Activated CD4-positive, CD25-positive, alpha-beta regulatory T cell treated with anti-CD3 and anti-CD28 coated beads, Interleukin-2, amount 50 U/mL, for 16 hours (primary cell): ENCODE measurements at regions not wholly inside any gene's neighbourhood (a gene's known extent, or its start where the extent isn't known, plus 50 kb on each side); places are given as distances from the start of the nearest gene placed in this dataset.

Source experiments
- DNase-seq: peaks from one replicate; pipeline ENCODE4 v3.0.0-alpha.2; 2020; ENCODE audit warnings: low read depth, low spot score

DNA sequence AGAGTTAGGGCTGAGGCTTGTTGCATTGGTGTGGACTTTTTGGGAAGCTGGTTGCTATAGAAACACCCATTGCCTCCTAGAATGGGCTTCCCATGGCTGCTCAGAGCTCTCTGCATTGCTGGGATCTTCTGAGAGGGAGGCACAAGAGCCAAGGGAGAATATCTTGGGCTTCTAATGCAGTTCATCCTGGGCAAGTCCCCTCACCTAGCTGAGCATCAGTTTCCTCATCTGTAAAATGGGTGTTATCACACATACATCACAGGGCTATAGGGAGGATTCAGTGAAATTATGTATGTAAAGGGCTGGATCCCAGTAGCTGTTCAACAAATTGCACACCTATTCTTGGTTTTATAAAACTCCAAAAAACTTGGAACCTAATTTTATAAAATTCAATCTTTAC lies 106.1 kb upstream of the ALDH1B1 start:
- no peak for DNase-seq

DNA sequence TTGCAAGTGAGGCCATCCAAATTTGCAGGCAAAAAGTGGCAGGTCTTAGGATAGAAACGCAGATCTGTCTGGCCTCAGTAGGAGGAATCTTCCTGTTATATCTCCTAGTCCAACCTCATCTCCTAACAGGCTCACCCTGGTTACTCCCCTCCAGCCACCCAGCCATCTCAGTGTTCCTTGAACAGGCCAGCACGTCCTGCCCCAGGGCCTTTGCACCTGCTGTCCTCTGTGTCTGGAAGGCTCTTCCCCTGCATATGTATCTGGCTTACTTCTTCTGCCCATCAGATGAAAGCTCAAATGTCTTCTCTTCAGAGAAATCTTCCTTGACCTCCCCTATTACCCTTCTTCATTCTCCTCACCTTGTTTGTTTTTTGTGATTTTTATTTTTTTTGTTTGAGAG lies 107.3 kb upstream of the ALDH1B1 start:
- no peak for DNase-seq

DNA sequence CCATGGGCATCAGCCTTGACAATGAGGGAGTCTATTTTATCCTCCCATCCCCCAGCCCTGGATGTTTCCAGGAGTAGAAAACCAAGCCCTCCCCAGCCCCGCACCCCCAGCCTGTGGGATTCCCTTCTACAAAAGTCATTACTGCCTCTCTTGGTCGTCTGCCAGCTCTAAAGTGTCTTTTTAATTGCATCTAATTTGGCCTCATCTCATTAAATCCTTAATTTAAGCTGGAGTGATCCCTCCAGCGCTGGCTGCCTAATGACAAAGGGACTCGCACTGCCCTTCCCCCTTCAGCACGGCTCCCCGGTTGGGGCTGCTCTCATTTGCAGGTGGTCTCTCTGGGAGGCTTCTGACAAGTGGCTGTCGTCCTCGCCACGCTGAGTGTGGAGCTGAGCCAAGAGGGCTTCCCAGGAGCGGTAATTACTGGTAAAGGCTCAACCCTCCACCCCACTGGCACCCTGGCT lies 107.9 kb upstream of the ALDH1B1 start:
- no peak for DNase-seq

DNA sequence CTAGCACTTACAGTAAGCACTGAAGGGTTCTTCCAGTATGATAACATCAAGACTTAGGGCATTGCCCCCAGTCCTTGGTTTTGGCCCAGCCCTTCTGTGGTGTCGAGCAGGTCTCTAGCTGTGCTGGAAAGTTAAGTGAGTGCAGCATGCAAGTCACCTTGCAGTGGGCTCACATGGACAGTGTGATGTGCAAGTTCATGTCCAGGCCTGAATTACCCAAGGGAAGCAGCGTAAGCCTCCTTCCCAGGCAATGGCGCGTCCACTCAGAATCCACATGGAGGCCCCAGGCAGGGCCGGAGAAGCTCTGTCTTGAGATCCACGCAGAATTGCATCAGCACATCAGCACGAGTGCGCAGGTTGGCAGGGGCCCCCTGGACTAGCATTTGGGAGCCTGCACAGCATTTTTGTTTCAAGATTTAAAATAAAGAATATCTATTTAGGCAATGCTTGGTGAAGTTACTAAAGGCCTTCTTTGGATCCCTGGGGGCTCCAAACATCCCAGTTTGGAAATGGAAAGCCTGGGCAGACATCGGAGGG lies 108.4 kb upstream of the ALDH1B1 start:
- DNase-seq, result no peak

DNA sequence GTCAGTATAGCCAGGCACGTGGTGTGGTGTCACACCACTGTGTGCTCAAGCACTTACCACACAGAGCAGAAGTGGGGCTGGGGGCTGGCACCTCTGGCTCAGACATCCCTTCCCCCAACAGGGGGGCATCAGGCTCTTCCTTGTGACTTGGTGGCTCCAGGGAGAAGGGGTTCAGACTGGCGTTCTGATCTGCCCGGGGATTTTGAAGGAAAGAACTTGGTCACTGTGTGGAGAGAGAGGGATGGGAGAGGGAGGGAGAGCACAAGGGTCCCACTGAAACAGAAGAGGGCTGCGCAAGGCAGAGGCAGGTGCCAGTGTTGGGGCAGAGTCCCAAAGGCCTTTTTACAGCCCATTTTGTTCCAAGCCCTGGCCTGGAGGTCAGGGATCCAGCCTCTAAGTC lies 109.7 kb upstream of the ALDH1B1 start:
- DNase-seq, result no peak

DNA sequence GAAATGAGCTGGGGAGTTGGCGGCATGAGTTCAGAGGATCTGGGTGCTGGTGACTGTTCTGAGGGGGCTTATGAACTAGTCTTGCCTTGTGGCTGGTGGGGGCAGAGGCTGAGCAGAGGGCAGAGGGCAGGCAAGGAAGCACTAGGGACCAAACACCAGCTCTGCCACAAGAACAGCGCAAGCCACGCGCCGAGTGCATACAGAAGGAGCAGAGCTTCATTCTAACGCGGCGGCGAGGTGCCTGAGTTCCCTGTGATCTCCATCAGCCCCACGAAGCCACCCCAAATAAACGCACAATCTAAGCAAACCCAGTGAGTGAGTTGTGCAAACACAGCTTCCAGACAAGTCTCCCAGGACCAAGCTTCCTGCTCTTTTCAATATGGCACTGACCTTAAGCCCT lies 110.6 kb upstream of the ALDH1B1 start:
- no peak for DNase-seq

DNA sequence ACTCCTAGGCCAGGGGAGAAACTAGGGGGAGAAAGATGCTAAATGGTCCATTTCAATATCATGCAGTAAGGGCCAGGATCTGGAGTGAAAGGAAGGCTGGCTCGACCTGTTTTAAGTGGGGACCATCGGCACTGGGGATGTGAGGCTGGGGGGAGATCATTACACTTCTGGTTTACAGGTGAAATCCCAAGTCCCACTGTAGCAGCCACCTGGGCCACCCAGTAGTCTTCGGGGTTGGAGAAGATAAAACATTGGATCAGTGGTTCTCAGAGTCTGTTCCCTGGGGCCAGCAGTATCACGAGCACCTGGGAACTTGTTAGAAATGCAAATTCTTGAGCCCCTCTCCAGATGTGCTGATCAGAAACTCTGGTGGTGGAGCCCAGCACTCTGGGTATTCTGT lies 111.3 kb upstream of the ALDH1B1 start:
- no peak for DNase-seq

DNA sequence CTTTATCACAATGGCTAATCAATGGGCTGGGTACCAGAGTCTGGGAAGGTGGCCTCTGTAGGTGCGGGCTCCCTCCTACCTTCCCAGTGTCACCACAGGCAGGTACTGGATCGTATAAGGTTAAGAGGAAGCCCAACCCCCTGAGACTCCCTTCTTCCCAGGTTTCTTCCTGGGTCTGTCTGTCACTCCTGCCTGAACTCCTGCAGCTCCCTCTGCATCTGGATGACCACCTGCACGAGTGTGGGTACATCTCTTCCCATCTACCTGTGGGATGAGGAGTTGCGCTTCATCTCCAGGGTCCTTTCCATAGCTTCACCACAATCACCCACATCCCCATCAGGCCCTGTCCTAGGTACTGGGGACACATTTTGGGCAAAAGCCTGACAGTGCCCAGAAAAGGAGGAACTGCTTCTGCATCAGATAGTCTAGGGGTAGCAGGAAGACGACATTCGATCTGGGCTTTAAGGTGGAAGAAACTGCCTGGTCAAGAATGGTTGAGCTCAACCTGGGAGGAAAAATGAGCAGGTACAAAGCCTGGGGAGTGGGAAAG lies 112.2 kb upstream of the ALDH1B1 start:
- DNase-seq, result no peak

DNA sequence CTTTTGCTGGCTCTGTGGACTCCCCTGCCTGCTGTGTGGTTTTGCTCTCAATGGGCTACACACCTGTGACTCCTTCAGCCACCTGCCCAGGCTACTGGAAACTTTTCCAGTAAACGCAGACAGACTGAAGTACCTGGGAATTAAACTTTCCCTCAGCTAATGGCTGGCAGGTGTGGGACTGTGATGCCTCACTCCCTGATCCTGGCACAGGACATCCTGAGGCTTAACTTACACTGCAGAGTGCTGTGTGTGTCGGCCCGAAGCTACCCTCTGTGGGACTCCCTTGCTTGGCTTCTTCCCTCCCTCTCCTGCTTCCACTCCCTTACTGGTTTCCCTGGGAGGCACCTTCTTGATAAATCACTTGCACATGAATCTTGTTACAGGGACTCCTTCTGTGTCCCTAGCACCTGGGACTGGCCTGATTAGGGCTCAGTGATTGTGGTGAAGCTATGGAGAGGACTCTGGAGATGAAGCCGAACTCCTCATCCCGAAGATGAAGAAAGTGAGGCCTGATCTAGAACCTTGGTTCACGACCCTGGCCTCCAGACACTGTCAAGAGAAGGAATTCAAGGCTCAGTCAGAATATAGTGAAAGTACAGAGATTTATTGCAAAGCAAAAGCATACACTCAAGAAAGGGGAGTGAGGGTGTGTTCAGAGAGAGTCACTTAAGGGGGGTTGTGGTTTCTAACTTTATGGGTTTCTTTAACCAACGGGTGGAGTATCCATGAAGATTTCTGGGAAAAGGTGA lies 113.4 kb upstream of the ALDH1B1 start:
- no peak for DNase-seq

DNA sequence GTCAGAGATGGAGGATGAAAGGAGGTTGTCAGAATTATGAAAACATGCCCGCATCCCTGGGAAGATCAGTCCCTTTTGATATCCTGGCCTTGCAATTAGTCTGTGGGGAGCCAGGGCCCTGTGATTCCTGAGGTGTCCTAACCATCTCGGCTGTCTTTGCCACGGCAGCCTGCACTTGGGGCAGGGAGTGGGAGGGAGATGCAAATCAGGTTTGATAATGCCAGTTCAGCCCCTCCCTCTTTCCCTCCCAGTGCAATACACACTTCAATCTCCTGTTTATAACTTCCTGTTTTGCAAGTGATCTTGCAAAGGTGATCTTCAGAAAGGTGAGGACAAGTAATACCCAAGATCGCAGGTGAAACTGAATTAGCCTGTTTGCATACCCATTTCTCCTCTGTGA lies 114.0 kb upstream of the ALDH1B1 start:
- no peak for DNase-seq

DNA sequence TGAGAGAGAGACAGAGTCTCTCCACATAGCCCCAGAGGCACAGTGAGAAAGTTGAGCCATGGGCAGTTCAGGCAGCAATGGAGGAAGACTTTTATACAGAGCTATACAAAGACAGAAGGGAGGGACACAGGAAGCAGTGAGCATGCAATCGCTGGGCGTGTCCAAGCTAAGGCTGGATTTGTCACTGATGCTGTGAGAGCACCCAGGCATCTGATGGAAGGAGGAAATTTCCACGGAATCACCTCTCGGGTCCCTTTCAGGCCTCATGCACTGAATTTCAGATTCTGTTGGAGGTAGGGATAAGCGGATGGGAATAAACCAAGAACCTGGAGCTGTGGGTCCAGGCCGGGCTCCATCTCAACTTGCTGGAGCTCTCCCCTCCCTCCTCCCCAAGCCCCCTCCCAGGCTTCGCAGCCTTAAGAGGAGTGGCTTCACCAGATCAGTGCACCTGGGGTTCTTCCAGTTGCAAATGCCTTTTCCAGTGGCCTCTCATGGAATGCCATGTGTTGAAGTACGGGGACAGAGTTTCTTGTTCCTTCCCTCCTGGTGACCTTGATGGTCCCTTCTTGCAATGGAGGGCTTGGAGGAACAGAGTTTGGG lies 114.8 kb upstream of the ALDH1B1 start:
- no peak for DNase-seq

DNA sequence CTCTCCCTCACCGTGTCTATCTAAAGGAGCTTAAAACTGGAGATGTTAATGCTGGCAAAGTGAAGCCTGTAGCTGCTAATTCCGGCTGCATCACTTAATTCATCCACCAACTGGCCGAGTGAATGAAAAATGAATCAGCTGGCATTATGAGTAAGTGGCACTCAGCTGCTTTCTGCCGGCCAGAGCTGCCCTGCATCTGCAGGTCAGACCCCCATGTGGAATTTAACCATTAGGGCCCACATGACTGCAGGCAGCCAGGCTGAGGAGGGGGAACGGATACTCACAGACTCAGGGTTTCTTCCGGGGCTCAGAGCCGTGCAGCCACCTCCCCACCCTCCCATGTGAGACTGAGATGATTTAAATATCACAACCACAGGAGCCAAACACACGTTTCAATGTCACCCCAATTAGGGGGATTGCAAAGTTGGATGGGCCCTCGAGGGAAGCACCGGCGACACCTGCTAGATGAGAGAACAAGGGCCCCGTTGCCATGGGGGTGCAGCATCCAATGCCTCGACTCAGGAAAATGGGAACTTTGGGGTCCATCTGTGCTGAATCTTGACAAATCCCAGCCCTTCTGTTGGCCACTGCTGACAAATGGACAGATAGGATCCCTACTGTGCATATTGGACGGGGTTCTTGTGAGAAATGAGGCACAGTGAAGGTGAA lies 115.6 kb upstream of the ALDH1B1 start:
- no peak for DNase-seq

DNA sequence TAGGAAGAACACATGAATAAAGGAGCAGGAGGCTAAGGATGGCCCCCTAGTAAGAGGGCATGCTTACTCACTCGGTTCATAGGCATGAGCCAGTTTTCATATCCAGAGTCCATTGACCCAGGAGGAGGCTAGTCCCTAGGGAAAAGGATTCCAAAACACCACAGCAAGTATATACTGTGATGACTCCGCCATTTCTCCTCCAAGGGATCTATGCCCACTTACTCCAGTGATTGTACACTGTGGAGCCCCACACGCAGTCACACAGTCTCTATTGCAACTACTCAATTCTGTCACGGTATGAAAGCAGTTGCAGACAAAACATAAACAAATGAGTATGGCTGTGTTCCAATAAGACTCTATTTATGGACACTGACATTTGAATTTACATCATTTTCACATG lies 117.7 kb upstream of the ALDH1B1 start:
- no peak for DNase-seq

DNA sequence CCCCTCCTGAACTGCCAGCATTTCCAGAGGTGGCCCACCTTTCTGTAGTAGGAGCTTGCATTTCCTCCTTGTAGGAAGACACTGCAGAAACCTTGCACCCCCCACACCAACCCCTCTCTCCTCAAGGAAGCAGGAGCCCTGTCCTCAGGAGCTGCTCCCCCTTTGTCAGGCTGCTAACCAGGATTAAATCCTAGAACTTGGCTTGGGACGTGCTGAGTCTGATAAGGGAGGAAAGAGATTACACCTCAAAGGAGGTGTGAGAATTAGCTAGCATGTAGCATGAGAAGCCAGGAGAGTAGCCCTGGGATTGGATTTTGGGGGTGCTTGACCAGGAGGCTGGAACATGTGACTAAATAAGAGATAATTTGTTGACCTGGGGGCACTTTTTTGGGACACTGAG lies 119.8 kb upstream of the ALDH1B1 start:
- no peak for DNase-seq

DNA sequence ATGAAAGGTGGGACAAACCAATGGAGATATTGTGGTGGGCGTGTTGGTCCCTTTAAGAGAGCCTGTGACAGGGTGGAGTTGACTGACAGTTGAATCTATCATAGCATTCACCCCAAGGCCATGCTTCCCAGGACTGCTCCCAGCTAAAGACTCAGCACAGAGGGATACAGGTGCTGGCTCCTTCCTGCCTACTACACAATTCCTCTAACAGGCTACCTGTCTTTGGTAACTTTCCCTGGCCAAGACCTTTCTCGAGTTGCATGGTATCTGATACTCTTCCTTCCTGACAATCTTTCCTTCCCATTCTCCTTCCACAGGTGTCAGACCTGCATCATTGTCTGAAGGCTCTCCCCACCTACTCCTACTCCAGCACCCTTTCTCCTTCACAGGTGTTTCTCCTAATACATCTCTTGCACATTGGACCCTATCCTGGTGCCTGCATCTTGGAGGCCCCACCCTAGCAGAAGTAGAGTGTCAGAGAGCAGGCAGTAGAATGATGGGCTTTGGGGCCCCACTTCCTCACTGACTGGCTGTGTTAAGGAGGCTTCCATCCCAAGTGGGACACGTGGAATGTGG lies 120.7 kb upstream of the ALDH1B1 start:
- DNase-seq, result no peak

DNA sequence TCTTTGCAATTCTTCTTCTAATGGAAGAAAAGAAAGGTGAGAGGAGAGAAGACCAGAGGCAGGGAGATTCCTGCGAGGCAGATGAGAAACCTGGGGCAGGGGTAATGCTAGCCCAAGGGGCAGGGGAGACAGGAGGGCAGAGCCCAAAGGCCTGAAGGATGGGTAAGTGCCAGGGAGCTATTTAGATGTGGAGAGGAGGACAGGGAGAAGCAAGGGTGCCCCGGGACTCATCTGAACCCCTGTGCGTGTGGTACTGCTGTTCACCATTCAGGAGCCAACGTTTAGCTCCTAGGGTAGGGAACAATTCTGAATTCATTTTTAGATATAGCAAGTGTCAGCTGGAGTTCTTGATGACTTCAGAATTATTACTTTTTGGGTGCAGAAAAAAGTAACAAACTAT lies 122.7 kb upstream of the ALDH1B1 start:
- DNase-seq, result no peak

DNA sequence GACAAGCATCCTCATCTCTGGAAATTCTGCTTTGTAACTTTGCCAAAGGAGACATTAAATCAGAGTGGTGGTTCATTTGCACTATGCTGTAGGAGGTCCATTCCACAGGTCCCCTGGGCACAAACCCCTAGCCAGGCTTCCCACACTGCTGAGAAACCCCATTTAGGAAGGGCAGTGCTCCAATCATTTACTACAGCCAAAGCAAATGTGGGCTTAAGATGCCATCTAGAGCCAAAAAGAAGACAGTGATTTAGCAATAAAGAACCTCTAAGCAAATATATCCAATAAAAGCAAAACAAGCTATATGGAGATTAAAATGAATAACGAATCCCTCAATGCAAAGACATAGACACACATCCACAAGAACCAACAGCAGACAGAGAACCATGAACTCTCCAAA lies 129.0 kb upstream of the ALDH1B1 start:
- DNase-seq, result no peak

DNA sequence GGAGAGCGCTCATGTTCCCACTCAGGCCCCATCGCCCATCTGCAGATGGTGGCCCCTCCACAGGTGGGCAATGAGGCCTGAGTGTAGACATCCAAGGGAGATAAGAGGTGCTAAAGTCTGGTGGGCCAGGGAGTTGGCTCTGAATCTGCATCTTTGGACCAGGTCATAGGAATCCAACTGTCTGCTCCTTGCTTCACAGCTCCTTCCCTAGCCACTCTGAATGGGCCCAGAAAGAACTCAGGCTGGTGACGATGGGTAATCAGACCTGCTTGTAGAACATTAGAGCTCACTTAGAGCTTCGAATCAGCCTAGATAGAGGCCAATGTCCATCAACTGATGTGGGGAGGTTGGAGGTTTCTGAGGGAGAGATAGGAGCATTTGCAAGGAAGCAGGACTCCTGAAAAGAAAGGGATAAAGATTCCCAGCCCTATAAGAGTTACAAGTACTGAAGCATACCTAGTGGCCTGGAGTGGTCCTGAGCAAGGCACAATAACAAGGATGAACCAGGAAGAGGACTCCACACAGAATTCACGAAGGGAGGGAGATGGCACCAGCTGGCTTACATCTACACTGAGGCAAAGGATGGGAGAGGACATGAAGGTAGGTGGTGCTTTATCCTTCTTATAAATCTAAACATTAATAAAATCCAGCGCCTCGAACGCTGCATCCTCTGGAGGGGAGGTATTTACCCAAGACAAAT lies 132.8 kb upstream of the ALDH1B1 start:
- DNase-seq, result no peak

DNA sequence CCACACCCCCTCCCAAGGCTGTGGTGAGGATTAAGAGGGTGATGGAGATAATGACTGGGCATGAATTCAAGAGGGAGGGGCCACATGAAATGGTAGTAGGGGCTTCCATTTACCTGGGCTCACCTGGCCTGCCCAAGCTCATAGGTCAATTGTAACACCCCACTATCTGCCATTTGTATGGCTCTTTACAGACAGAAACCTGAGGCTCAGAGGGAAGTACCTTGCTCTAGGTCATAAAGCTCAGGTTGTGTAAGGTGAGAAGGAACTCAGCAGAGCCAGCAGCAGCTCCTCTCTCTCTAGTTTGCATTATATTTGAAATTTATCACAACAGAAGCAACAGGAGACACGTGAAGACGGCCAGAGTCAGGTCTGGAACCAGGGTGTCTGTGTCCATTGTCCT lies 133.4 kb upstream of the ALDH1B1 start:
- DNase-seq, result no peak

DNA sequence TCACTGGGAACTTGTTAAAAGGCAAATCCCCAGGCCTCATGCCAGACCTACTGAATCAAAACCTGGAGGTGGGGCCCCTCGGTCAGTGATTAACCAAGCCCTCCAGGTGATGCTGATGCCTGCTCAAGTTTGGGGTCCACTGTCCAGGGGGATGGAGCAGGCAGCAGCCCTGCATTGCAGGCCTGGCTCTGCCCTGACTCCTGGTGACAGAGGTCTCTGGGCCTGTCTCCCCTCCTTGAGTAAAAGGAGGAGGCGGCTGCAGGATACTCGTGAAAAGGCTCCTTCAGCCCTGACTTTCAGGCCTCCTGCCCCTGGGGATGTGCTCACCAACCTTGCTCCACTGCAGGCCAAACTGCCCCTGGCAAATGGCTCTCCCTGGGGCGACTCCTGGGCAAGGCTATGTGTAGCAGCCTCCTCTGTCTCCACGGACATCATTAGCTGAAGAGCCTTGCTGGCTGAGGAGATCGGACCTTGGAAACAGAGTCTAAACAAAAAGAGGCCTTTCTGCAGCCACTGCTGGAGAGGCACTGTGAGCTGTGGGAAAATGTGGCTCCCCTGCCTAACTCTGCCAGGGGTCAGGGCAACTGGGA lies 134.8 kb upstream of the ALDH1B1 start:
- DNase-seq, result no peak

DNA sequence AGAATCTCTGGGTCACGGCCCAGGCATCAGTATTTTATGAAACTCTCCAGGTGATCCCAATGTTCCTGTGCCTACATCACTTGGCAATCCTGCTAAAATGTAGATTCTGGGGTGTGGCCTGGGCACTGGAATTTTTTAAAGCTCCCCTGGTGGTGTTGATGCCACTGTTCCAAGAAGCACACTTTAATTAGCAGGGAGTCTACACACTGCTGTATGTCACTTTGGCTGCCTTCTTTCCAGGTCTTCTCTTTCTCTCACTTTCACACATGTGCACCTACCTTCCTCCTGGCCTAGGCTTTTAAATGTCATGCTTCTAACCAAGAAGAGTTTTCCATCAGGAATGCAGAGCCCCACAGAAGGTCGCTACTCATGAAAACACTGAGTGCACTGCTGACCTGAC lies 136.0 kb upstream of the ALDH1B1 start:
- DNase-seq, result no peak
